GM13977 (cell line): ENCODE measurements at regions not wholly inside any gene's neighbourhood (a gene's known extent, or its start where the extent isn't known, plus 50 kb on each side); places are given as distances from the start of the nearest gene placed in this dataset.

Experiments
- DNase-seq: peaks from one replicate; pipeline ENCODE4 v3.0.0; 2012; ENCODE audit warnings: low spot score
- in situ Hi-C: fragments of 300-500 bp; cut with MboI; formaldehyde crosslinking; loops from one replicate; pipeline ENCODE4 v1.12.0; 2022; ENCODE audit warnings: low sequenced_read_pairs, low pct_unique_long_range_greater_than_20kb, mixed read lengths, inconsistent platforms; ENCODE audit not compliant: unreplicated experiment
- TF ChIP-seq, protein P1 (sequence below): IDR thresholded peaks from 2 replicates; pipeline ENCODE4 v1.5.1; 2012; ENCODE audit warnings: mild to moderate bottlenecking, control low read depth; ENCODE audit not compliant: insufficient read depth; ENCODE audit errors: extremely low read depth, missing control alignments

DNA sequence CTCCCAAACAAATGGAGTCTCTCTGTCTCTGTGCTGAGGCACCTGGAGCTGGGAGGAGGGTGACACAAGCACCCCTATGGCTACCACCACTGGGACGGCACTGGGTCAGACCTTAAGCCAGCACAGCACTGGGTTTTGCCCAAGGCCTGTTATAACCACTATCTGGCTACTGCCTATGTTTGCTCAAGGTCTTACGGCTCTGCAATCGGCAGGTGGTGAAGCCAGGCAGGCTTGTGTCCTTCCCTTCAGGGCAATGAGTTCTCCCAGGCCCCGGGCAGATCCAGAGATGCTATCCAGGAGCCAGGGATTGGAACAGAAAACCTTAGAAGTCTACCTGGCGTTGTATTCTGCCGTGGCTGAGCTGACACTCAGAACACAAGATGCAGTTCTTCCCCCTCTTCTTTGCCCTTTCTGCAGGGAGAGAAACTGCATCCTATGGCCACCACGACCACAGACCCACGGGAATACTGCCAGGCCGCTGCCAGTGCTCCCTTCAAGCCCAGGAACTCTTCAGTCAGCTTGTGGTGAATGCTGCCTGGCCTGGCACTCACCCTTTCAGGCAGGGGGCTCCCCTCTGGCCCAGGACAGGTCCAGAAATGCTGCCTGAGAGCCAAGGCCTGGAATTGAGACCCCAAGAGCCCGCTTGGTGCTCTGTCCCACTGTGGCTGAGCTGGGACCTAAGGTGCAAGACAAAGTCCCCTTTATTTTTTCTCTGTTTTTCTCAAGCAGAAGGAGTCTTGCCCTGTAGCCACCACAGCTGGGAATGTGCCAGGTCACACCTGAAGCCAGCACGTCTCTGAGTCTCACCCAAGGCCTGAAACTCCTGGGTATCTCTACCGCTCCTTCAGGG lies 67.0 kb upstream of the FRMD1 start:
- DNase-seq: no peak
- TF ChIP-seq, protein P1, sequence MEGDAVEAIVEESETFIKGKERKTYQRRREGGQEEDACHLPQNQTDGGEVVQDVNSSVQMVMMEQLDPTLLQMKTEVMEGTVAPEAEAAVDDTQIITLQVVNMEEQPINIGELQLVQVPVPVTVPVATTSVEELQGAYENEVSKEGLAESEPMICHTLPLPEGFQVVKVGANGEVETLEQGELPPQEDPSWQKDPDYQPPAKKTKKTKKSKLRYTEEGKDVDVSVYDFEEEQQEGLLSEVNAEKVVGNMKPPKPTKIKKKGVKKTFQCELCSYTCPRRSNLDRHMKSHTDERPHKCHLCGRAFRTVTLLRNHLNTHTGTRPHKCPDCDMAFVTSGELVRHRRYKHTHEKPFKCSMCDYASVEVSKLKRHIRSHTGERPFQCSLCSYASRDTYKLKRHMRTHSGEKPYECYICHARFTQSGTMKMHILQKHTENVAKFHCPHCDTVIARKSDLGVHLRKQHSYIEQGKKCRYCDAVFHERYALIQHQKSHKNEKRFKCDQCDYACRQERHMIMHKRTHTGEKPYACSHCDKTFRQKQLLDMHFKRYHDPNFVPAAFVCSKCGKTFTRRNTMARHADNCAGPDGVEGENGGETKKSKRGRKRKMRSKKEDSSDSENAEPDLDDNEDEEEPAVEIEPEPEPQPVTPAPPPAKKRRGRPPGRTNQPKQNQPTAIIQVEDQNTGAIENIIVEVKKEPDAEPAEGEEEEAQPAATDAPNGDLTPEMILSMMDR: no peak
- in situ Hi-C loops: no loop called here

DNA sequence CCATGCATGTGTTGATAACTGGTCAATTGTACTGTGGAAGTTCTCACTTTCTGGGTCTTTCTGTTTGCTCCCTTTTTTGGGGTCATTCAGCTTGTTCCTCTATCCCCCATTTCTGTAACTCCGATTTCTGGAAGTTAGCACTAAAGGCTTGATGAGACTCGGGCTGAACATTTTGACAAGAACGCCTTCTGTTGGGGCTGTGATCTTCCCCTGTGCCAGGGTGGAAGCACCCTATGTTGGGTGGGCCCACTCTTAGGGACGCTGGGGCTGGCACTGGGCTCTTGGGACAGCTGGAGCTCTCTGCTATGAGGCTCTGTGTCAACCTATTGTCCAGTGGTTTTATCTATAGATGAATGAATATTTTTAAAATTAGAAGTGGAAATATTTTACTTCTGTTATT lies 60.1 kb upstream of the FRMD1 start:
- TF ChIP-seq, protein P1: no peak
- in situ Hi-C loops: no loop called here

DNA sequence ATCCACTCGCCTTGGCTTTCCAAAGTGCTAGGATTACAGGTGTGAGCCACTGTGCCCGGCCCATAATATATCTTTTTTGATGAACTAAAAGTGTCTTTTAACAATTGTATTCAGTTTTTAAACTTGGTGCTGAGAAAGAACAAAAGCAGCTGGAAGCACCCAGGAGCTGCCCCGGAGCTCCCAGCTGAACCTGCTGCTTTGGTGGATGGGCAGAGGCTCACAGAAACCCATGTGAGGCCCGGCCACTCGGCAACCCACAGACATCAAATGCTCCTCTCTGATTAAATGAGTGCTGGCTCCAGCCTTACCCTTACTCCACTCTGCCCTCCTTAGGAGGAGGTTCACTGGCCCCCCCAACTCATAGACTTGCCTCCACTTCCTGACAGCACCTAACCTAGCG lies 59.4 kb upstream of the FRMD1 start:
- DNase-seq: no peak
- TF ChIP-seq, protein P1: no peak
- in situ Hi-C loops: no loop called here

More for the DNA sequence above, 60.1 kb upstream of the FRMD1 start:
- no peak for DNase-seq

DNA sequence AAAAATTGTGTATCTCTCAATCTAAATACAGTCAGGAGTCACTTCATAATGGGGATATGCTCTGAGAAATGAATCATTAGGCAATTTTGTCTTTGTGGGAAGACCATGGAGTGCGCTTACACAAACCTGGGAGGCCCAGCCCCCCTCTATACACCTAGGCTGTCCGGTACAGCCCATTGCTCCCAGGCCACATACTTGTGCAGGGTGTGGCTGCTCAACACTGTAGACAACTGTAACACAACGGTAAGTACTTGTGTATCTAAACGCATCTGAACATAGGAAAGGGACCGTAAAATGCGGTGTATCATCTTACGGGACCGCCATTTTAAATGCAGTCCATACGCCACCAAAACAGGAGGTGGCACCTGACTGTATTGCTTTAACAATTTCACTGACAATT lies 58.0 kb upstream of the FRMD1 start:
- TF ChIP-seq, protein P1: no peak
- DNase-seq: no peak
- in situ Hi-C loops: no loop called here

DNA sequence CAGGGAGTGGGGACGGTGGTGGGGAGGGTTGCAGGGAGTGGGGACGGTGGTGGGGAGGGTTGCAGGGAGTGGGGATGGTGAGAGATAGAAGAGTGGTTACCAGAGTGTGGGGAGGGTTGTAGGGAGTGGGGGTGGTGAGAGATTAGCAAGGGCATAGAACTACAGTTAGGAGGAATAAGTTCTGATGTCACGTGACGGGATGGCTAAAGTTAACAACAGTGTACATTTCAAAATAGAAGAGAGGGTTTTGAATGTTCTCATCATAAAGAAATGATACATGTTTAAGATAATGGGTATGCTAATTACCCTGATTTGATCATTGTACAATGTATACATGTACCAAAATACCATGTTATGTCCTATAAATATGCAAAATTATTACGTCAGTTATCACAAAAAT lies 57.6 kb upstream of the FRMD1 start:
- in situ Hi-C loops: no loop called here
- TF ChIP-seq, protein P1: no peak
- DNase-seq: no peak

DNA sequence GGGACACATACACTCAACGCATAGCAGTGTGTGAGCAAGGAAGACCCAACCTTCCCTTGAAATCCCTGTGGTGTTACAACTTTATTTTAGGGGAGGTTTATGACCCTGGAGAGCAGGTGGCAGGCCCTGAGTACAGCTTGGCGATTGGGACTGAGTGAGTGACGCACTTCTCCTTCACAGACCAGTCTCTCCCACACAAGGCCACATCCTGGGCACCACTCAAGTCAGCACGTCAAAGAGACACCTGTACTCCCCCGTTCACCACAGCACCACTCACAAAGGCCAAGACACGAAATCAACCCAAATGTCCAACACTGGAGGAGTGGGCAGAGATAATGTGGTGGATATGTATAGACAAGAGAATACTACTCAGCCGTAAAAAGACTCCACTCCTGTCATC lies 57.0 kb upstream of the FRMD1 start:
- TF ChIP-seq, protein P1: no peak
- in situ Hi-C loops: no loop called here
- DNase-seq: no peak
